Endodermal cell (in vitro differentiated cells): ENCODE measurements at regions not wholly inside any gene's neighbourhood (a gene's known extent, or its start where the extent isn't known, plus 50 kb on each side); places are given as distances from the start of the nearest gene placed in this dataset.

Experiments
- DNase-seq: peaks from one replicate; pipeline ENCODE4 v3.0.0-alpha.2; 2017
- H3K27ac ChIP-seq: 2 replicates; pipeline ENCODE4 v1.5.1; 2013; ENCODE audit warnings: mild to moderate bottlenecking, low read depth, low read length, moderate library complexity
- H3K27me3 ChIP-seq: 2 replicates; pipeline ENCODE4 v1.6.1; 2013; ENCODE audit warnings: mild to moderate bottlenecking, low read length, moderate library complexity; ENCODE audit not compliant: insufficient read depth, control insufficient read depth, poor library complexity, severe bottlenecking
- H3K36me3 ChIP-seq: 2 replicates; pipeline ENCODE4 v1.7.0; 2013; ENCODE audit warnings: mild to moderate bottlenecking, low read length, moderate library complexity; ENCODE audit not compliant: control insufficient read depth, insufficient read depth
- H3K4me1 ChIP-seq: one replicate; pipeline ENCODE4 v1.7.0; 2013; ENCODE audit warnings: low read length; ENCODE audit not compliant: control insufficient read depth, insufficient read depth
- H3K4me3 ChIP-seq: 2 replicates; pipeline ENCODE4 v1.5.1; 2013; ENCODE audit warnings: mild to moderate bottlenecking, low read length, moderate library complexity
- H3K9ac ChIP-seq: 2 replicates; pipeline ENCODE4 v1.6.1; 2013; ENCODE audit warnings: mild to moderate bottlenecking, low read length, moderate library complexity; ENCODE audit not compliant: poor library complexity, severe bottlenecking; ENCODE audit errors: extremely low read depth
- H3K9me3 ChIP-seq: 2 replicates; pipeline ENCODE4 v1.6.1; 2013; ENCODE audit warnings: mild to moderate bottlenecking, low read length, moderate library complexity; ENCODE audit not compliant: control insufficient read depth
- H3K27ac Mint-ChIP-seq: 2 replicates; pipeline ENCODE4 v1.8.0; 2020; ENCODE audit warnings: mixed read lengths
- H3K27me3 Mint-ChIP-seq: 2 replicates; pipeline ENCODE4 v1.8.0; 2021; ENCODE audit warnings: mild to moderate bottlenecking, mixed read lengths; ENCODE audit not compliant: insufficient read depth
- H3K36me3 Mint-ChIP-seq: 2 replicates; pipeline ENCODE4 v1.8.0; 2020; ENCODE audit warnings: low read depth, mixed read lengths
- H3K4me1 Mint-ChIP-seq: 2 replicates; pipeline ENCODE4 v1.8.0; 2020; ENCODE audit warnings: mixed read lengths
- H3K4me3 Mint-ChIP-seq: 2 replicates; pipeline ENCODE4 v1.8.0; 2020; ENCODE audit warnings: mild to moderate bottlenecking, moderate library complexity, mixed read lengths
- H3K9me3 Mint-ChIP-seq: 2 replicates; pipeline ENCODE4 v1.8.0; 2020; ENCODE audit warnings: mild to moderate bottlenecking, mixed read lengths
- CTCF ChIP-seq: fragments of 200-600 bp; sonication (generic); conservative IDR thresholded peaks from 2 replicates; pipeline ENCODE4 v1.5.0; 2021; ENCODE audit warnings: antibody characterized with exemption, mild to moderate bottlenecking
- WGBS, 2 experiments: methylation state at CpG; one replicate each; pipeline versions ENCODE4 v1.1.5 to v1.1.7; 2013; ENCODE audit warnings: missing lambda C conversion rate in 2 of 2, mixed read lengths in 1 of 2; ENCODE audit not compliant: insufficient coverage in 1 of 2, insufficient read length in 1 of 2; 5-methylcytosine and 5-hydroxymethylcytosine counted together

- Mint-ChIP-seq H3K4me3 (no peak overlapping the region), H3K27me3 (no peaks in the 10 kb centered on the region), H3K36me3 (no peaks in the 10 kb centered on the region), H3K4me1 (no peaks in the 10 kb centered on the region), H3K9me3 (no peaks in the 10 kb centered on the region), H3K27ac (no peak overlapping the region)
- no peaks in the 10 kb centered on the region for H3K4me1 ChIP-seq
- no peaks in the 10 kb centered on the region for H3K36me3 ChIP-seq
- no peak overlapping the region for H3K4me3 ChIP-seq
- no peak for DNase-seq
- H3K9ac ChIP-seq, result no peak overlapping the region
- H3K27ac ChIP-seq, result no peak overlapping the region
- no peak for TF ChIP-seq CTCF
- H3K27me3 ChIP-seq, result no peaks in the 10 kb centered on the region
- H3K9me3 ChIP-seq, result no peaks in the 10 kb centered on the region
Measured at GRCh38 chr5:96577909-96578308, 84.3 kb upstream of the CAST start.

- Histone ChIP-seq H3K4me1 (no peaks in the 10 kb centered on the region), H3K27ac (no peak overlapping the region), H3K4me3 (no peak overlapping the region), H3K27me3 (no peaks in the 10 kb centered on the region), H3K9ac (no peak overlapping the region), H3K9me3 (no peaks in the 10 kb centered on the region), H3K36me3 (no peaks in the 10 kb centered on the region)
- TF ChIP-seq CTCF, result no peak
- Mint-ChIP-seq H3K9me3 (no peaks in the 10 kb centered on the region), H3K4me3 (no peak overlapping the region), H3K4me1 (no peaks in the 10 kb centered on the region), H3K36me3 (no peaks in the 10 kb centered on the region), H3K27ac (no peak overlapping the region), H3K27me3 (no peaks in the 10 kb centered on the region)
- no peak for DNase-seq
- 93 to 96% methylated on average over 2 of the region's 2 CpGs for WGBS, 2 experiments
Measured at GRCh38 chr5:96579711-96580110, 82.5 kb upstream of the CAST start.

GRCh38 chr5:96582343-96582742 lies 79.8 kb upstream of the CAST start:
- Mint-ChIP-seq H3K4me1 (no peaks in the 10 kb centered on the region), H3K36me3 (no peaks in the 10 kb centered on the region), H3K9me3 (no peaks in the 10 kb centered on the region), H3K4me3 (no peak overlapping the region), H3K27ac (no peak overlapping the region), H3K27me3 (no peaks in the 10 kb centered on the region)
- Histone ChIP-seq H3K4me3 (no peak overlapping the region), H3K9ac (no peak overlapping the region), H3K4me1 (no peaks in the 10 kb centered on the region), H3K27me3 (no peaks in the 10 kb centered on the region), H3K27ac (no peak overlapping the region), H3K9me3 (no peaks in the 10 kb centered on the region), H3K36me3 (no peaks in the 10 kb centered on the region)
- 92 to 96% methylated on average over 7 to 11 of the region's 11 CpGs for WGBS, 2 experiments
- TF ChIP-seq CTCF, result no peak
- no peak for DNase-seq
